GM12878 (cell line): ENCODE measurements at regions not wholly inside any gene's neighbourhood (a gene's known extent, or its start where the extent isn't known, plus 50 kb on each side); places are given as distances from the start of the nearest gene placed in this dataset.

Source experiments
- ATAC-seq: fragments of 200-7000 bp; cut with Tn5 transposase; 3 replicates; pipeline ENCODE4 v1.9.1; 2020; ENCODE audit warnings: mild to moderate bottlenecking, moderate library complexity
- BruUV-seq: library from RNA; stranded (reverse); fragments of 400-500 nt; replicated peaks from 2 replicates; lab custom pipeline; 2021; lab: Mats Ljungman, UMichigan
- CTCF ChIA-PET: fragments of 300-600 bp; sonication (Branson Sonifier 250); formaldehyde crosslinking; extraction: SDS; loops from one replicate; lab custom pipeline; 2021; ENCODE audit warnings: inconsistent platforms; lab: Yijun Ruan, JAX
- POLR2A ChIA-PET: fragments of 350-600 bp; formaldehyde crosslinking; extraction: SDS; loops from one replicate; lab custom pipeline; 2021; ENCODE audit warnings: inconsistent platforms; lab: Charles Lee
- RAD21 ChIA-PET: fragments of 300-600 bp; sonication (Branson Sonifier 250); formaldehyde crosslinking; loops from one replicate; lab custom pipeline; 2023; ENCODE audit warnings: antibody characterized with exemption; ENCODE audit not compliant: unreplicated experiment; lab: Charles Lee
- SMC1A ChIA-PET: fragments of 300-600 bp; sonication (Branson Sonifier 250); formaldehyde crosslinking; loops from one replicate; lab custom pipeline; 2023; ENCODE audit not compliant: unreplicated experiment, uncharacterized antibody; lab: Charles Lee
- DNase-seq: peaks from one replicate; pipeline ENCODE4 v3.0.0-alpha.2; 2011; ENCODE audit warnings: low read depth, low spot score
- FAIRE-seq: peaks from 3 replicates; lab custom pipeline; 2011; peaks lifted over from hg19 to GRCh38; lab: Jason Lieb, UNC
- H2AFZ ChIP-seq: 2 replicates; pipeline ENCODE4 v1.6.0; 2011; ENCODE audit warnings: low read depth, low read length, control low read depth; ENCODE audit not compliant: control insufficient read depth
- H3K27ac ChIP-seq: 2 replicates; pipeline ENCODE4 v1.5.1; 2011; ENCODE audit warnings: control low read depth; ENCODE audit not compliant: control insufficient read depth, insufficient read depth
- H3K27me3 ChIP-seq, 2 experiments: replicated peaks in 1 of 2; 2 replicates each; pipeline versions ENCODE4 v1.6.0 to v1.6.1; 2011; ENCODE audit warnings: low read length in 1 of 2; ENCODE audit not compliant: control insufficient read depth in 2 of 2, insufficient read depth in 2 of 2
- H3K36me3 ChIP-seq, 2 experiments: 2 replicates each; pipeline ENCODE4 v1.5.1; 2011; ENCODE audit warnings: low read length in 1 of 2; ENCODE audit not compliant: control insufficient read depth in 2 of 2, insufficient read depth in 2 of 2
- H3K4me1 ChIP-seq: 2 replicates; pipeline ENCODE4 v1.6.1; 2011; ENCODE audit warnings: mild to moderate bottlenecking, low read length, moderate library complexity, mixed read lengths; ENCODE audit not compliant: control insufficient read depth, insufficient read depth
- H3K4me2 ChIP-seq: 2 replicates; pipeline ENCODE4 v1.6.0; 2011; ENCODE audit warnings: control low read depth; ENCODE audit not compliant: control insufficient read depth, insufficient read depth
- H3K4me3 ChIP-seq: fragments of 200-600 bp; sonication (generic); 2 replicates; pipeline ENCODE4 v1.5.1; 2016
- H3K79me2 ChIP-seq: 2 replicates; pipeline ENCODE4 v1.6.0; 2011; ENCODE audit warnings: low read length; ENCODE audit not compliant: control insufficient read depth, insufficient read depth
- H3K9ac ChIP-seq: 2 replicates; pipeline ENCODE4 v1.8.0; 2011; ENCODE audit warnings: low read length, control low read depth, mixed read lengths; ENCODE audit not compliant: control insufficient read depth, insufficient read depth
- H3K9me3 ChIP-seq: replicated peaks from 3 replicates; pipeline ENCODE4 v1.5.1; 2011; ENCODE audit warnings: mild to moderate bottlenecking, low read length; ENCODE audit not compliant: control insufficient read depth, insufficient read depth
- H4K20me1 ChIP-seq: 2 replicates; pipeline ENCODE4 v1.6.0; 2011; ENCODE audit not compliant: control insufficient read depth, insufficient read depth
- FOS ChIP-seq: IDR thresholded peaks from 3 replicates; pipeline ENCODE4 v1.6.1; 2011; ENCODE audit warnings: borderline replicate concordance; ENCODE audit not compliant: insufficient read length; ENCODE audit errors: extremely low read depth
- MYB ChIP-seq: fragments of 150-350 bp; IDR thresholded peaks from 2 replicates; pipeline ENCODE4 v1.6.1; 2014; ENCODE audit warnings: mild to moderate bottlenecking, low read depth, low read length, borderline replicate concordance
- NFYA ChIP-seq: IDR thresholded peaks from 2 replicates; pipeline ENCODE4 v1.6.1; 2011; ENCODE audit warnings: low read depth, mild to moderate bottlenecking, low read length, improper control_type of control experiment, borderline replicate concordance
- SMAD1 ChIP-seq: fragments of 450-650 bp; IDR thresholded peaks from 2 replicates; pipeline ENCODE4 v1.6.1; 2018; ENCODE audit warnings: mild to moderate bottlenecking, low read depth; ENCODE audit not compliant: partially characterized antibody
- SMAD5 ChIP-seq: IDR thresholded peaks from 2 replicates; pipeline ENCODE4 v1.6.1; 2016; ENCODE audit warnings: antibody characterized with exemption, low read depth
- WGBS: methylation state at CpG from one replicate; pipeline ENCODE4 v1.1.6; 2016; ENCODE audit warnings: low lambda C conversion rate; ENCODE audit not compliant: insufficient replicate concordance, insufficient coverage; ENCODE audit errors: missing lambda C conversion rate; 5-methylcytosine and 5-hydroxymethylcytosine counted together
- in situ Hi-C: fragments of 300-500 bp; cut with MboI; formaldehyde crosslinking; loops from 9 replicates; pipeline ENCODE4 v1.14.3; 2018; ENCODE audit warnings: mixed read lengths
- intact Hi-C: fragments of 100-400 bp; cut with micrococcal nuclease; formaldehyde crosslinking; loops from one replicate; pipeline ENCODE4 v1.14.2; 2022; ENCODE audit not compliant: unreplicated experiment
- TF ChIP-seq, protein P1 (sequence below): fragments of 450-650 bp; IDR thresholded peaks from 2 replicates; pipeline ENCODE4 v1.6.1; 2017; ENCODE audit warnings: antibody characterized with exemption, mild to moderate bottlenecking, moderate library complexity
- TF ChIP-seq, protein P2 (sequence below), 3 experiments: IDR thresholded peaks in 2 of 3; conservative IDR thresholded peaks in 1 of 3; 2 replicates each; pipeline ENCODE4 v1.5.1; 2011; ENCODE audit warnings: low read depth in 3 of 3, low read length in 3 of 3, mild to moderate bottlenecking in 3 of 3, control low read depth in 2 of 3, moderate library complexity in 2 of 3, inconsistent platforms in 1 of 3, mixed read lengths in 1 of 3; ENCODE audit not compliant: control insufficient read depth in 2 of 3, insufficient read depth in 1 of 3; ENCODE audit errors: extremely low read depth in 1 of 3
- TF ChIP-seq, protein P3 (sequence below): IDR thresholded peaks from 2 replicates; pipeline ENCODE4 v1.6.1; 2012; ENCODE audit warnings: low read depth, low read length, improper control_type of control experiment
- TF ChIP-seq, protein P4 (sequence below): fragments of 450-650 bp; IDR thresholded peaks from 2 replicates; pipeline ENCODE4 v1.6.1; 2016; ENCODE audit warnings: mild to moderate bottlenecking
- TF ChIP-seq, protein P5 (sequence below): IDR thresholded peaks from 2 replicates; pipeline ENCODE4 v1.6.1; 2011; ENCODE audit warnings: borderline replicate concordance, low read depth, mild to moderate bottlenecking, moderate library complexity, mixed read lengths, low read length; ENCODE audit not compliant: insufficient read depth; ENCODE audit errors: extremely low read length

DNA sequence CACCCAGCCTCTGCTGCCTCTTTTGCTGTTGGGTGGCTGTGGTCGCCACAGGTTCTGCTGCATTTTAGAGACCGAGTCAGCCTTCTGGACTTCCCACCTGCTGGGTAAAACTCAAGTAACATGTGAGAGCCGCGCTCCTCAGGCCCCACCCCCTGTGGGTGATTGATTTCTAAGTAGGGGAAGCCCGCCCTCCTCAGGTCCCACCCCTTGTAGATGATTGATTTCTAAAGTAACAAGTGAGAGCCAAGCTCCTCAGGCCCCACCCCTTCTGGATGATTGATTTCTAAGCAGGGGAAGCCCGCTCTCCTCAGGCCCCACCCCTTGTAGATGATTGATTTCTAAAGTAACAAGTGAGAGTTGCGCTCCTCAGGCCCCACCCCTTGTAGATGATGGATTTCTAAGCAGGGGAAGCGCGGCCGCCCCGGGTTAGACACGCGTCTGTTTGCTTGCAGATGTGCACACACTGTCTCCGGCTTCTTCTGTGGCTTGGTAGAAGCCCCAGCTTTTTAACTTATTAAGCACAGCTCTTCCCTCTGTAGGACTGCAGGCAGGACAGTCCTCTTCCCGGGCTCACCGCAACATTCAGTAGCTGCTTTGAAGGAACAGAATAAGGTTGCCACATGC lies 83.4 kb downstream of the FAM43A start:
- Histone ChIP-seq H3K27ac (no peak overlapping the region), H3K9ac (no peak overlapping the region), H3K4me3 (peak overlapping the region; percentile 50), H3K9me3 (no peaks in the 10 kb centered on the region; the same call in 2 of the 3 replicates), H3K27me3 (no peaks in the 10 kb centered on the region), H3K79me2 (no peaks in the 10 kb centered on the region), H2AFZ (peak overlapping the region; percentile 82), H3K36me3 (no peaks in the 10 kb centered on the region), H3K4me2 (peak overlapping the region; percentile 64), H3K4me1 (no peaks in the 10 kb centered on the region; the same call in 1 of the 2 replicates), H4K20me1 (no peaks in the 10 kb centered on the region)
- ChIA-PET SMC1A (interaction anchor here (0.6 to 1.0 kb wide), 2 partner anchors 24 to 87 kb away, joined by 3 read pairs; no protein-coding TSS in a partner anchor), POLR2A (interaction anchor here (0.6 to 1.2 kb wide), 3 partner anchors 11 to 80 kb away, joined by 3 to 5 read pairs (median 3); no protein-coding TSS in a partner anchor), CTCF (no interaction called here), RAD21 (no interaction called here)
- peak; percentile 86 for DNase-seq
- 2% methylated on average over 16 of the region's 16 CpGs for WGBS
- BruUV-seq = no TSS peak
- FAIRE-seq = peak; percentile 95
- intact Hi-C loops = no loop called here
- peak; percentile 99 for ATAC-seq
- in situ Hi-C loops = no loop called here
- TF ChIP-seq MYB (no peak), SMAD1 (no peak), SMAD5 (no peak), NFYA (no peak), FOS (peak; percentile 20)
- TF ChIP-seq, protein P1, sequence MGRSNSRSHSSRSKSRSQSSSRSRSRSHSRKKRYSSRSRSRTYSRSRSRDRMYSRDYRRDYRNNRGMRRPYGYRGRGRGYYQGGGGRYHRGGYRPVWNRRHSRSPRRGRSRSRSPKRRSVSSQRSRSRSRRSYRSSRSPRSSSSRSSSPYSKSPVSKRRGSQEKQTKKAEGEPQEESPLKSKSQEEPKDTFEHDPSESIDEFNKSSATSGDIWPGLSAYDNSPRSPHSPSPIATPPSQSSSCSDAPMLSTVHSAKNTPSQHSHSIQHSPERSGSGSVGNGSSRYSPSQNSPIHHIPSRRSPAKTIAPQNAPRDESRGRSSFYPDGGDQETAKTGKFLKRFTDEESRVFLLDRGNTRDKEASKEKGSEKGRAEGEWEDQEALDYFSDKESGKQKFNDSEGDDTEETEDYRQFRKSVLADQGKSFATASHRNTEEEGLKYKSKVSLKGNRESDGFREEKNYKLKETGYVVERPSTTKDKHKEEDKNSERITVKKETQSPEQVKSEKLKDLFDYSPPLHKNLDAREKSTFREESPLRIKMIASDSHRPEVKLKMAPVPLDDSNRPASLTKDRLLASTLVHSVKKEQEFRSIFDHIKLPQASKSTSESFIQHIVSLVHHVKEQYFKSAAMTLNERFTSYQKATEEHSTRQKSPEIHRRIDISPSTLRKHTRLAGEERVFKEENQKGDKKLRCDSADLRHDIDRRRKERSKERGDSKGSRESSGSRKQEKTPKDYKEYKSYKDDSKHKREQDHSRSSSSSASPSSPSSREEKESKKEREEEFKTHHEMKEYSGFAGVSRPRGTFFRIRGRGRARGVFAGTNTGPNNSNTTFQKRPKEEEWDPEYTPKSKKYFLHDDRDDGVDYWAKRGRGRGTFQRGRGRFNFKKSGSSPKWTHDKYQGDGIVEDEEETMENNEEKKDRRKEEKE = no peak
- TF ChIP-seq, protein P2, sequence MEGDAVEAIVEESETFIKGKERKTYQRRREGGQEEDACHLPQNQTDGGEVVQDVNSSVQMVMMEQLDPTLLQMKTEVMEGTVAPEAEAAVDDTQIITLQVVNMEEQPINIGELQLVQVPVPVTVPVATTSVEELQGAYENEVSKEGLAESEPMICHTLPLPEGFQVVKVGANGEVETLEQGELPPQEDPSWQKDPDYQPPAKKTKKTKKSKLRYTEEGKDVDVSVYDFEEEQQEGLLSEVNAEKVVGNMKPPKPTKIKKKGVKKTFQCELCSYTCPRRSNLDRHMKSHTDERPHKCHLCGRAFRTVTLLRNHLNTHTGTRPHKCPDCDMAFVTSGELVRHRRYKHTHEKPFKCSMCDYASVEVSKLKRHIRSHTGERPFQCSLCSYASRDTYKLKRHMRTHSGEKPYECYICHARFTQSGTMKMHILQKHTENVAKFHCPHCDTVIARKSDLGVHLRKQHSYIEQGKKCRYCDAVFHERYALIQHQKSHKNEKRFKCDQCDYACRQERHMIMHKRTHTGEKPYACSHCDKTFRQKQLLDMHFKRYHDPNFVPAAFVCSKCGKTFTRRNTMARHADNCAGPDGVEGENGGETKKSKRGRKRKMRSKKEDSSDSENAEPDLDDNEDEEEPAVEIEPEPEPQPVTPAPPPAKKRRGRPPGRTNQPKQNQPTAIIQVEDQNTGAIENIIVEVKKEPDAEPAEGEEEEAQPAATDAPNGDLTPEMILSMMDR (IDR thresholded peaks at IDR 0.05 in 2 of 3, conservative IDR thresholded peaks at IDR 0.05 in 1 of 3; ENCODE audit: control insufficient read depth in 2 of 3, extremely low read depth in 1 of 3, insufficient read depth in 1 of 3, low read depth in 3 of 3, low read length in 3 of 3) = no peak
- TF ChIP-seq, protein P3, sequence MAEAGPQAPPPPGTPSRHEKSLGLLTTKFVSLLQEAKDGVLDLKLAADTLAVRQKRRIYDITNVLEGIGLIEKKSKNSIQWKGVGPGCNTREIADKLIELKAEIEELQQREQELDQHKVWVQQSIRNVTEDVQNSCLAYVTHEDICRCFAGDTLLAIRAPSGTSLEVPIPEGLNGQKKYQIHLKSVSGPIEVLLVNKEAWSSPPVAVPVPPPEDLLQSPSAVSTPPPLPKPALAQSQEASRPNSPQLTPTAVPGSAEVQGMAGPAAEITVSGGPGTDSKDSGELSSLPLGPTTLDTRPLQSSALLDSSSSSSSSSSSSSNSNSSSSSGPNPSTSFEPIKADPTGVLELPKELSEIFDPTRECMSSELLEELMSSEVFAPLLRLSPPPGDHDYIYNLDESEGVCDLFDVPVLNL = no peak
- TF ChIP-seq, protein P4, sequence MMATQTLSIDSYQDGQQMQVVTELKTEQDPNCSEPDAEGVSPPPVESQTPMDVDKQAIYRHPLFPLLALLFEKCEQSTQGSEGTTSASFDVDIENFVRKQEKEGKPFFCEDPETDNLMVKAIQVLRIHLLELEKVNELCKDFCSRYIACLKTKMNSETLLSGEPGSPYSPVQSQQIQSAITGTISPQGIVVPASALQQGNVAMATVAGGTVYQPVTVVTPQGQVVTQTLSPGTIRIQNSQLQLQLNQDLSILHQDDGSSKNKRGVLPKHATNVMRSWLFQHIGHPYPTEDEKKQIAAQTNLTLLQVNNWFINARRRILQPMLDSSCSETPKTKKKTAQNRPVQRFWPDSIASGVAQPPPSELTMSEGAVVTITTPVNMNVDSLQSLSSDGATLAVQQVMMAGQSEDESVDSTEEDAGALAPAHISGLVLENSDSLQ = peak; percentile 97
- TF ChIP-seq, protein P5, sequence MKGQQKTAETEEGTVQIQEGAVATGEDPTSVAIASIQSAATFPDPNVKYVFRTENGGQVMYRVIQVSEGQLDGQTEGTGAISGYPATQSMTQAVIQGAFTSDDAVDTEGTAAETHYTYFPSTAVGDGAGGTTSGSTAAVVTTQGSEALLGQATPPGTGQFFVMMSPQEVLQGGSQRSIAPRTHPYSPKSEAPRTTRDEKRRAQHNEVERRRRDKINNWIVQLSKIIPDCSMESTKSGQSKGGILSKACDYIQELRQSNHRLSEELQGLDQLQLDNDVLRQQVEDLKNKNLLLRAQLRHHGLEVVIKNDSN = no peak
